ENCODE measurements at regions not wholly inside any gene's neighbourhood (a gene's known extent, or its start where the extent isn't known, plus 50 kb on each side); places are given as distances from the start of the nearest gene placed in this dataset.

- no peak for TF ChIP-seq CTCF (IDR thresholded peaks at IDR 0.05; ENCODE audit: control insufficient read depth, extremely low read depth, insufficient read depth)
- no peak for DNase-seq (ENCODE audit: low read depth)
- no peak overlapping the region for H3K4me3 ChIP-seq (ENCODE audit: low read depth, low read length)
These were observed 83.2 kb upstream of the PBX1 start for GRCh38 chr1:164475834-164476233.

DNA sequence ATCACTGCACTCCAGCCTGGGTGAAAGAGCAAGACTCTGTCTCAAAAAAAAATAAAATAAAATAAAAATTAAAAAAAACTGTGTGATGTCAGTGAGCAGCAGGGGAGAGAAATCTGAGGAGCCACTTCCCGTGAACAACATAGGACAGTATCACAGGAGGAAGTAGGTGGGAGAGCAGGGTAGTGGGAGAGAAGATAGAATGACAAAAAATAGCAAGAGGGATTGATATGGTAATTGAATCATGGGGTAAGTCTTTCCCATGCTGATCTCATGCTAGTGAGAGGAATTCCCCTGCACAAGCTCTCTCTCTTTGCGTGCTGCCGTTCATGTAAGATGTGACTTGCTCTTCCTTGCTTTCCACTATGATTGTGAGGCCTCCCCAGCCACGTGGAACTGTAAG is 81.6 kb upstream of the PBX1 start:
- no peak for TF ChIP-seq CTCF (IDR thresholded peaks at IDR 0.05; ENCODE audit: control insufficient read depth, extremely low read depth, insufficient read depth)
- H3K4me3 ChIP-seq (ENCODE audit: low read depth, low read length) = no peak overlapping the region
- no peak for DNase-seq (ENCODE audit: low read depth)

- DNase-seq (ENCODE audit: low read depth) = no peak
- no peak for TF ChIP-seq CTCF (IDR thresholded peaks at IDR 0.05; ENCODE audit: control insufficient read depth, extremely low read depth, insufficient read depth)
- H3K4me3 ChIP-seq (ENCODE audit: low read depth, low read length) = no peak overlapping the region
These were observed 79.7 kb upstream of the PBX1 start for GRCh38 chr1:164479242-164479641.

DNA sequence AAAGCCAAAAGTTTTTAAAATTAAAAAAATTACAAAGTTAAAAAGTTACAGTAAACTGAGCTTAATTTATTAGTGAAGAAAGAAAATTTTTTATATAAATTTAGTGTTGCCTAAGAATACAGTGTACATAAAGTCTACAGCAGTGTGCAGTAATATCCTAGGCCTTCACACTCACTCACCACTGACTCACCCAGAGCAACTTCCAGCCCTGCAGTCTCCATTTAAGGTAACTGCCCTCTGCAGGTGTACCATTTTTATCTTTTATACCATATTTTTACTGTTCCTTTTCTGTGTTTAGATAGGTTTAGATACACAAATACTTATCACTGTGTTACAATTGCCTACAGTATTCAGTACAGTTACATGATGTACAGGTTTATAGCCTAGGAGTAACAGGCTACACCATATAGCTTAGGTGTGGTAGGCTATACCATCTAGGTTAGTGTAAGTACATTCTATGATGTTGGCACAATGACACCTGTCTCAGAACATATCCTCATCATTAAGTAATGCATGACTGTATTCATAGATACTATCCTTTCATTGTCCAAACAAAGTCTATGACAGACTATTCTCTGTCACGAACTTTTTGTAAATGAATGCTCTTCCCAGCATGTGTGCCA is 78.6 kb upstream of the PBX1 start:
- DNase-seq (ENCODE audit: low read depth) = no peak

DNA sequence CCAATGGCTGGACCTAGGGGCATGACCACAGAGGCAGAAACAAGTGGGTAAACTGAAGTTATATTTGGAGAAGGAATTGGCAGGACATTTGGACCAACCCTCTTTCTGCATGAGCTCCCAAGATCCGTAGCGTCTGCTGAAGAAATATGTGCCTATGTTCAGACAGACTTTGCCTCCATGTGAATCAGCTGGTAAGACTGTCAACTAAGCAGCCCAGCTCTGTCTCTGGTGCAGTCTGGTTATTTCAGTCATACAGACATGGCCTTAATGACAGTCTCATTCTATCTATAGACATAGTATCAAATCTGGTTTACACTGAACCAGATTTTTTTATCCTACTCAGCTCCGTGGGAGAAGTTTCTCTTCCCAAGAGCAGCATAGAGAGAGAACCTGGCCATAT is 63.1 kb upstream of the PBX1 start:
- no peak for TF ChIP-seq CTCF (IDR thresholded peaks at IDR 0.05; ENCODE audit: control insufficient read depth, extremely low read depth, insufficient read depth)
- H3K4me3 ChIP-seq (ENCODE audit: low read depth, low read length) = no peak overlapping the region
- DNase-seq (ENCODE audit: low read depth) = no peak

More for the DNA sequence above, 78.6 kb upstream of the PBX1 start:
- TF ChIP-seq CTCF (IDR thresholded peaks at IDR 0.05; ENCODE audit: control insufficient read depth, extremely low read depth, insufficient read depth) = no peak
- no peak overlapping the region for H3K4me3 ChIP-seq (ENCODE audit: low read depth, low read length)

DNA sequence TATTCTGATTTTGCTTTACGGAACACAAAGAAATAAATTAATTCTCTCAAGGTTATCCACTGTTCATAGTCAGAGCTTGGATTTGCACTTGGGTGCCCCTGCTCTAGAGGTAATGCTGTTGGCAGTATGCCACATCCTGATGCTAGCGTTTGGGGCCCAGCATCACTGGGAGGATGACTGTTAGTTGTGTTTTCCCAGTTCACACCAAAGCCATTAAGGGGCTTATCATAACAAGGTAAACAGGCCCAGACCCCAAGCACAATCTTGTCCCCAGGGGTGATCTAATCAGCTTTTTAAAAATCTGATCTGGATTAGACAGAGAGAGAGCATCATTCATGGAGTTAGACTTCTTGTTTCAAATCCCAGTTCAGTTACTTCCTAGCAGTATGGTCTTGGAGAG is 60.2 kb upstream of the PBX1 start:
- no peak for TF ChIP-seq CTCF (IDR thresholded peaks at IDR 0.05; ENCODE audit: control insufficient read depth, extremely low read depth, insufficient read depth)
- DNase-seq (ENCODE audit: low read depth) = no peak
- H3K4me3 ChIP-seq (ENCODE audit: low read depth, low read length) = no peak overlapping the region

GRCh38 chr1:164504749-164505148 is 54.2 kb upstream of the PBX1 start:
- no peak for TF ChIP-seq CTCF (IDR thresholded peaks at IDR 0.05; ENCODE audit: control insufficient read depth, extremely low read depth, insufficient read depth)
- DNase-seq (ENCODE audit: low read depth) = no peak
- no peak overlapping the region for H3K4me3 ChIP-seq (ENCODE audit: low read depth, low read length)
